GM19455 (cell line): ENCODE measurements at regions not wholly inside any gene's neighbourhood (a gene's known extent, or its start where the extent isn't known, plus 50 kb on each side); places are given as distances from the start of the nearest gene placed in this dataset.

Experiments used
- ATAC-seq: cut with Tn5 transposase; IDR thresholded peaks from one replicate; pipeline ENCODE4 v1.9.1; 2021; ENCODE audit not compliant: unreplicated experiment

GRCh38 chr5:74167930-74168315 is 472.6 kb downstream of the ENC1 start:
- ATAC-seq = no peak

DNA sequence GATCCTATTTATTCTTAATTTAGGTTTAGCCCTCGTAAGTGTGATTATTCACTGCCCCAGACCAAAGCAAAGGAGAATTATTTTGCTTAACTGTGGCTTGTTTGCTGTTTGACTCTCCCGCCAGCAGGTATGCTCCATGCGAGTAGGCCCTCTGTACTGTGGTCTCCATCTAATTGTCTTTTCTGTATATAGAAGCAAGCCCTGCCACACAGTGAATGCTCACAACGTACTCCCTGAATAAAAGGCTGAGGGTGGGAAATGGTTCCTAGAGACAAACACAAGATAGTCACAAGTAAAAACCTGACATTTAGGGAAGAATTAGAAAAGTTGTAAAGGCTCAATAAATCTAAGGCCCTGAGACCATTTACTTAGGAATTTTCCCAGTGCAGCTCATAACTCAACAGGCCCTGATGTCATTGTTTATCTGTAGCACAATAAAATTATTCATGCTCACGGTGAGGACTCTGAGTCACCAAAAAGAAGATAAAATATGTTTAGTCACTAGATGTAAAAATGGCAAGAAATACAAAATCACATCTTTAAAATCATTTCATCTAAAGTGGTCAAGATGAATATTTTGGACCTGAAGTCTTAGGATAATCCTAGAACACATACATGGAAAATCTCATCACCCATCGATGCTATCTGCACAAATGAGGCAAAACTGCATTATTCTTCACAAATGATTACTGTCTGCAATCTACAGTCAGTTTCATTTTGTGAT is 473.2 kb downstream of the ENC1 start:
- ATAC-seq = no peak

DNA sequence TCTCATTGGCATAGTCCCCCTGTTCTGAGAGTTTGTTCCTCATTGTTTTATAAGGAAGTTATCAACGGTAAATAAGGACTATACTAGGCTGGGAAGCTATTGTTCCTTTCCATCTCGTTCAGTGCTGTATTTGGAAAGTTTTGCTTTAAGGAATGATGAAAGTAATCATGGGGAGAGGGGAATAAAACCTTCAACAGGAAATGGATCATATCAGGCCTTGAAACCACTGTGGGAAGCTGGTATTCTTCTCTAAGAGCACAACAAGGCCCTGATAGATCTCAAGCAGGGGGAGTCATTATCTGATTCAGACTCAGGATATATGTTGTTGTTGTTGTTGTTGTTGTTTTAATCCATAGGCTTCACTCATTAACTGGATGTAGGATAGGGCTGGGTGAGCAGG is 474.5 kb downstream of the ENC1 start:
- no peak for ATAC-seq

- ATAC-seq = no peak
Observed at GRCh38 chr5:74164725-74165235, 475.7 kb downstream of the ENC1 start.

- ATAC-seq = no peak
Observed at GRCh38 chr5:74162524-74162923, 478.0 kb downstream of the ENC1 start.

GRCh38 chr5:74161170-74161569 is 479.4 kb downstream of the ENC1 start:
- ATAC-seq = no peak

DNA sequence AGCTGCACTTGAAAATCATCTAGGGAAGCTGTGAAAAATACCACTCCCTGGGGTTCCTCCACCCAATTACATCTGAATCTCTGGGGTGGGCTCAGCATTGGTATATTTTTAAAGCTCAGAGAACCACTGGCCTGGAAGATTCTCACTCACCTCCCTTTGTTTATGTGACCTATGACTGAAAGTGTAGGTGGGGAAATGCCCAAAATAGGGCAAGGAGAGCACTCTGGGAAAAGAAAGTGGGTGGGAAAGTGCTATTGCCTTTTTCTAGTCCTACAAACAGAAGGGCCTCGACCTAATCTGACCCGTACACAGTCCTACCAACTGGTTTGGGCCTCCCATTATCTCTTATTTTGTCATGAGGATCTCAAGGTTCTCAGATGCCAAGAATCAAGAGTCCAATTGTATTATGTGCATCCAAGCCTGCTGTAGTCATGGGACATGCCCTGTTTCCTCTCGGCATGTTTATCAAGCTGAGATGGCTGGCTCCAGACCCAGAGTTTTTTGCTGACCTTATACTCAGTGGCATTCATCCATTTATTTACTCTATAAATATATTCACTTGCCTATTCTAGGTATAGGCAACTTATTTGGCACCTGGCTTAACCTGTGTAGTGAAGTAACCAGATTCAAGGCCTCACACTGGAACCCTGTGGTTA is 483.7 kb downstream of the ENC1 start:
- ATAC-seq = no peak

DNA sequence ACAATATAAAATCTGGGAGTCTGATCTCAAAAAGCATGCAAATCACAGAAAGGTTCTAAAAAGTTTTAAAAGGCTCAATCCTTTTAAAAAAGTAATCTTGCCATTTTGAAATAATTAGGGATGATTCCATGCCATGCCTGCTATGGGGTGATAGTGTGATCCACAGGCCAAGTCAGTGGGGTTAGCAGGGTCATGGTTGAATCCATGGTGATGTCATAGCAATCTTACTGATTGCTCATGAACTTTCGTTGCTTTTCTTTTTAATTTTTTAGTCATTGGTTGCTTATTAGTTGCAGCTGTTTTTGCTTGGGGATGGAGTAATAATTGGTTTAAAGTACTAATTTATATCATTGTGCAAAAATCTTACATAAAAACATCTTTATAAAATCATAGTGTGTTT is 485.0 kb downstream of the ENC1 start:
- ATAC-seq = no peak

DNA sequence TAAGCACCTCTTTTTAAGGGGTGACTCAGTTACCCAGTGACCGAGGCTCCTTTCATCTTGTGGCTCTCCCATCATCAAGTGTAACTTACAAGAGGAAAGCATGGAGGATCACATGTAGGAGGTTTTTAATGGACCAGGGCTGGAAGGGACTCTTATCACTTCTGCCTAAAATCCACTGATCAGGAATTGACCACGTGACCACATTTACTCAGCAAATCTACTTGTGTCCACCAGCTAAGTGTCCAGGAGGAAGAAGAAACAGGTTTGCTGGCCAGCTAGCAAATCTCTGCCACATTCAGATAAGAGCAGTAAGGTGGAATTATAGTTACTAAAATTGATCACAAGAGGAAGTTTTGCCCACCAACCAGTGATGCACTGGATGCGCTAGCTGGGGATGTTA is 486.0 kb downstream of the ENC1 start:
- ATAC-seq = no peak

DNA sequence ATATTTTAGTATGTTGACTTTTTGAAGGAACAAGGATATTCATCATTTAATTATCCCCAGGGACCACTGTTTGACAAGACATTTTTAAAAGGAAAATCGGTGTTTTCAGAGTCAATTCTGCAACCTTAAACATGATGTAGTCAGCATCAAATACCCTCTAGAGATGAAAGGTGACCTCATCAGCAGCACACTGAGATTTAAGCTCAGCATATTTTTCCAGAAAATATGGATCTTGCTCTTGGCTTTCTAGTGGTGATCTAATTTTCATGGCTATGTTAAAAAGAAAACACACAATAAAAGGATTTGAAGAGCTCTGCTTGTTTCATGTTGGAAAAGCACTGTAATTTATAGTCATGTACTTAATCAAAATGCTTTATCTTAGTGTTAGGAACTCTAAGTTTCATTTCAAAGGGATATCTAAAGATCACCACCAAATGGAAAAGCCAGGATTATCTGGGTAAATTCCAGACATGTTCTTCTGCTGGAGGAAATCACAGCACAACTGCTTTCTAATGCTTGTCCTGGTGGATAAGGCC is 487.2 kb downstream of the ENC1 start:
- ATAC-seq = no peak

- no peak for ATAC-seq
Observed at GRCh38 chr5:74152625-74153254, 487.8 kb downstream of the ENC1 start.

DNA sequence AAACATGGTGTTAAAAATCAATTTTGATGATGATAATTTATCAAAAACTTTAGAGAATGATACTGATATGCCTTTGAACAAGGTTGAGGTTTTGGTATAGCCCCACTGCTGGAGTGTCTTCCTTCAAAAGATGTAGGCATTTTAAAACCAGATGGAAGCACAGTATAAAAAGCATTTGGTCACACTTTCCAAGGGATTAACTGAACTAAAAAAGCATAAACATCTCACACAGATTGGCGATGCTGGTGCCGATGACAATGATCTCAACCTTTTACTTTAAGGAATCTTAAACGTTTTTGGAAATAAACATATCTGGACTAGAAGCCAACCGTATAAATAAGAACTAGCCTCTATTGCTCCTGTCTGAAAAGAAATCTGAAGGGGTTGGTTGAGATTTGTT is 488.4 kb downstream of the ENC1 start:
- no peak for ATAC-seq

- ATAC-seq = no peak
Observed at GRCh38 chr5:74149395-74149794, 491.1 kb downstream of the ENC1 start.

DNA sequence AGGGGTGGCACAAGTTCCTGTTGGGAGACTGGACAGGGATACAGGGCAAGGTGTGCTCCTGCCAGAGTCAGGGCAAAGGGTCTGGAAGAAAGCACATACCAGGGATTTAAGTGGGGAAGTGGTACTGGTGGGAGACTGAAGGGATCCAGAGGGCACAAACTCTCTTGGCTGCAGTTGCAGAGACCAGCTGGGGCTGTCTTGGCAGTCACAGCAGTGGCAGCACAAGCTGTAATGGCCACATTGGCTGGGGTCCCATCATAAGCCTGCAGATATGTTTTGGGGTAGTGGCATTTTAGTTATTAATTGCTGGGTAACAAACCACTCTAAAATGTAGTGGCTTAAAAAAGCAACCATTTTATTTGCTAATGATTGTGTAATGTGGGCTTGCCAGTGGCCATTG is 492.2 kb downstream of the ENC1 start:
- ATAC-seq = no peak

GRCh38 chr5:74146796-74147195 is 493.7 kb downstream of the ENC1 start:
- no peak for ATAC-seq

DNA sequence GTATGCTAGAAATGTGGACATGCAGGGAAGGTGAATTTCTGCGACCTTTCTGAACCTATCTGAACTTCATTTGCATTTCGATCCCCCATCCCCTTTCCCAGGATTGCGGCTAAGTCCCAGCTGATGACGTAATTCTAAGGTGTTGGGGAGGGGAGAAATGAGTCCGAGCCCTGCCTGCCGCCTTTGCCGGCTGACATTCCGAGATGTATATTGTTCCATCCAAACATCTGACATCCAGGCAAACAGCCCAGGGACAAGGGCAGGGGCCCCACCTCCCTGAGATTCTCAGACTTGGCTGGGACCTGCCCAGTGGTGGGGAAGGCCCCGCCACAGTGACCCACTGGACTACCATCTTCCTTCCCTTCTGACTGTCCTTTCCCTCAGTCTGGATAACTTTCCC is 494.6 kb downstream of the ENC1 start:
- no peak for ATAC-seq

- no peak for ATAC-seq
Observed at GRCh38 chr5:74143721-74144330, 496.7 kb downstream of the ENC1 start.

DNA sequence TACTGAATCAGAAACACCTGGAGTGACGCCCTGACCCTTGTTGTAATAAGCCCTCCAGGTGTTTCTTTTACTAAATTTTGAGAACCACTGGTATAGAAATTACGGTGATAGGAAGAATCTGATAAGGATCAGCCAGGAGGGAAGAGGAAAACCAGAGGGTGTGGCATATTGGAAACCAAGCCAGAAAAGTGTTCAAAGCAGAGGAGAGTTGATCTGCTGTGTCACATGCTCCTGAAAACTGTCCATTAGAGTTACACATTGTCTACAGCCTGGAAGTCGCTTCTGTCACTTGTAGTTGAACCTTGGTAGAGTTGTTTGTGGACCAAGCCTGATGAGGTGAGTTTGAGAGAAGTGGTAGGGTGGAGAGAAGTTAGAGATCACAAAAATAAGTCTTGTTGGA is 497.4 kb downstream of the ENC1 start:
- no peak for ATAC-seq

DNA sequence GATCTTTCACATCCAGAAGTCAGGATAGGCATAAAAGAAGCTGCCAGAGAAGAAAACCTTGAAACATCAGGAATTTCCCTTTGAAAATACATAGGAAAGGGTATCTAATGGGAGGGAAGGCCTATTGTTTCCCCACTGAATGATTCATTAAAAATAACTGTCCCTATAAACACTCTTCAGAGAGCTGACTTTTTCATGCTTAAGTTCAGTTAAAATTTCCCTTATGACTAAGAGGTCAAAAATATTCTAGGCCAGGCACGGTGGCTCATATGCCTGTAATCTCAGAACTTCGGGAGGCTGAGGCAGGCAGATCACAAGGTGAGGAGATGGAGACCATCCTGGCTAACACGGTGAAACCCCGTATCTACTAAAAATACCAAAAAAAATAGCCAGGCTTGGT is 499.5 kb downstream of the ENC1 start:
- no peak for ATAC-seq

DNA sequence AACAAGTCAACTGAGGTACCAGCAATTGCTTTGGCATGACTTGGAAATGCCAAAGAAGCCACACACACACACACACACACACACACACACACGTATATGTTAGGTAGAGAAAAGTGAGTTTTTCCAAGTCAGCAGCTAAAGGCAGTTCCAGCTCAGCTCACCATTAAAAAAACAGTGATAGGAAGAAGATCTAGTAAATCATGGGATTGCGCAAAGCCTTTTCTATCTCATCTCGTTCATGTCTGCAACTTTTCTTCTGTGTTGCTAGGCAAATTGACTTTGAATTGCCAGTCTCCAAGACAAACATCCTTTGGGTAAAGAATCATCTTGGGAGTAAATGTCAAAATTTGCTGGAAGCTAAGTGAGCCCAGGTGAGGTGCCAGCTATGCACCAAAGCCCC is 500.1 kb downstream of the ENC1 start:
- no peak for ATAC-seq

DNA sequence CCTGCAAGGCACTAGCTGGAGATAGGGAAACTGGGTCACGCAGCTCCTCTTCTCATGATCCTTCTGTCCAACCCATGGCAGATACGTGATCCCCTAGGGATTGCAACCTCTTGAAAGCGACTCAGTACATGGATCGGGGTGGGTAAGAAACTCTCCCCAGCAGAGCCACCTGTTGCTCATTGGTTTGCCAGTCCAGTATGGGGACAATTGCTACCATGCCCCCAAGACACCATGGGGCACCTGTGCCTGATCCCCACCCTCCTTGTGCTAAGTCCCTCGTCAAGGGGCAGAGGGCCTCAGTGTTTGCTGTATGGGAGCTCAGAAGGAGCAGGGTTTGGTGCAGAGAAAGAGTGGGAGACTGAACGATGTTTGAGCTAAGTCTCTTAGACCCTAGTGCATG is 500.9 kb downstream of the ENC1 start:
- no peak for ATAC-seq

- no peak for ATAC-seq
Observed at GRCh38 chr5:74138721-74139120, 501.8 kb downstream of the ENC1 start.
